ENCODE measurements at regions not wholly inside any gene's neighbourhood (a gene's known extent, or its start where the extent isn't known, plus 50 kb on each side); places are given as distances from the start of the nearest gene placed in this dataset.

DNA sequence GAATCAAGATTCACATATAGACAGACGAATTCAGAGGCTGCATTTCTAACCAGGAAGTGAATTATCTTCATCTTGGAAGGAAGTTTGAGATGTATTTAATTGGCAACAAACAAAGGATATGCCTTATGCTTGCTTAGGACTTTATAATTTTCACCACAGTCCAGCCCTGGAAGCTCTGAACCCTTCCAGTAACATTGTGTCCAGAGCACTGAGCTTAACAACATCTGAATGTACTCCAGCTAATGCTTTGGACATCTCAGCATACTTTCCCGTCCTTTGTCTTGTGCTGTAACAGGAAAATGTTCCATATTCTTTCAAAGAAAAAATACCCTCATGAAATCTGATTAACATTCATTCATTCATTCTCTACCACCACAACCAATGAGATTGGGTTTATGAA is 136.3 kb upstream of the SPATS2L start:
- no peak for DNase-seq (ENCODE audit: extremely low read depth, low read depth)

DNA sequence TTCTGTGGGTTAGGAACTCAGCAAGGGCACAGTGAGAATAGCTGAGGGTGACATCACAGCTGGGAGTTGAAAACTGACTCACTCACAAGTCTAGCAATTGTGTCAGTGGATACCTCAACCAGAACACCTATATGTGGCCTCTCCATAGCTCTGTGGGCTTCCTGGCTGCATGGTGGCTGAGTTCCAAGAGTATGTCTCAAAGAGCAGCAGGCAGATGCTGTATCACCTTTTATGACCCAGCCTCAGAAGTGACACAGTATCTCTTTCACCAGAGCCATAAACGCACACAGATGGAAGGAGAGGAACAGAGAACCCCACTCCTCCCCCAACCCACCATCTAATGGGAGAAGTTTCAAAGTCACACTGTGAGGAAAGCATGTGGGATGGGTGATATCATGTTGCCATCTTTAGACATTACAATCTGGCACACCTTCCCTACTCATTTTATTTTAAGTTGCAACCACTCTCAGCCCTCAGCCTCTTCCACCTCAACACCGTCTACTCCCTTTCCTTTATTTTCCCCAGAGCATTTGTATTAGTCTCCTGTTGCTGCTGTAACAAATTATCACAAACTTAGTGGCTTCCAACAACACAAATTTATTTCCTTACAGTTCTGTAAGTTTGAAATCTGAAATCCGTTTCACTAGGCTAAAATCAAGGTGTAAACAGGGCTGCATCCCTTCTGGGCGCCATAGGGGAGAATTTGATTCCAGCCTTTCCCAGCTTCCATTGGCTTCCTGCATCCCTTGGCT is 134.6 kb upstream of the SPATS2L start:
- DNase-seq (ENCODE audit: extremely low read depth, low read depth), result no peak

DNA sequence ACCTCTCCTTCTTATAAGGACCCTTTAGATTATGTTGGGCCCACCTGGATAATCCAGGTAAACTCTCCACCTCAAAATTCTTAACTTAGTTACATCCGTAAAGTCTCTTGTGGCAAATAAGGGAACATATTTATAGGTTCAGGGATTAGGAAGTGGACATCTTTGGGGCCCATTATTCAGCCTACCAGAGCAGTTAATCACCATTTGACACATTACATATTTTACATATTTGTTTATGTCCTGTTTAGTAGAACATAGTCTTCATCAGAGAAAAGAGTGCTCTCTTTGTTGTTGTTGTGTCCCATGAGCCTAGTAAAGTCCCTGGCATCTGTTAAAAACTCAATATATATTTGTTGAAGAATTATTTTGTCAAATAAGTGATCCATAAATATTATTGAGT is 134.0 kb upstream of the SPATS2L start:
- DNase-seq (ENCODE audit: extremely low read depth, low read depth), result no peak

DNA sequence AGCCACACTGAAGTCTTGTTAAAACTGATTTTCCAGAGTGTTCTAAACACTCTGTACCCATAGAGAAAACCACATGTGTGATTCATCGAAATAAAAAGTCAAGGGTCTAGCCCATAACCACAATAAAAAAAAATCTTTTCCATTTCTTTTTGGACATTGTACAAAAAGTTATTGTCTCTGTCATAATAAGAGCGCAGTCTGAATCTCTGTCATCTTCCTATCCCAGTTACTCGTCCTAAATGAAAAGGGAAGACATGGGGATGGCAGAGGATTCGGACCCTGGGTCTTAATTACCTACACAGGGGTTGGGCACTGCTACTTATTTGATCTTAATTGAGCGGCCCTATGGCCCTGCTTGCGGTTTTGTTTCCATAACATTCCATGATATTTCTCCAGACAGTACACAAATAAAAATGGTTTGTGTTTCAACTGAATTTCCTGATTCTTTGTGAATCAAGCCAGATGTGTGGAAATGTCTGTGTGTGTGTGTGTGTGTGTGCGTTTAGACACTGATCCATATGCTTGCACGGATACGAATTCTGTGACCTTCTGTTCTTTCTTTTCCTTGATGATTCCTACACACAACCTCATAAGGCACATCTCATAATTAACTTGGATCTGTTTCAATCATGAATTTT is 133.4 kb upstream of the SPATS2L start:
- DNase-seq (ENCODE audit: extremely low read depth, low read depth), result no peak

DNA sequence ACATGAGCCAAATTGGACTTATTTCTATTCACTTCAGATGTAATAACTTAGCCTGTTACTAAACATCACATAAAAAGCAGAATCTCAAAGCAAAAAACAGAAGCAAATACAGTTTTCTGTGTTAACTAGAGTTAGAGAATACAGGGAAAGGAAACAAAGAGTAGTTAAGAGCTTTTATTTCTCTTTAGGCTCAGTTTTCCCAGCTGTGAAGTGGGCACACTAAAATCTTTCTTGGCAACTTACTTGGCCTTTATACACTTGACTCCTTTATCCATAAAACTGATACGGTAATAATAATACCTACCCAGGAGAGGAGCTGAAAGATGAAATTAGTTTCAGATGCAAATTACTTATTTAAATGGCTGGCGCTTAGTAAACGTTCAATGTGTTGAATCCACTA is 132.8 kb upstream of the SPATS2L start:
- no peak for DNase-seq (ENCODE audit: extremely low read depth, low read depth)

DNA sequence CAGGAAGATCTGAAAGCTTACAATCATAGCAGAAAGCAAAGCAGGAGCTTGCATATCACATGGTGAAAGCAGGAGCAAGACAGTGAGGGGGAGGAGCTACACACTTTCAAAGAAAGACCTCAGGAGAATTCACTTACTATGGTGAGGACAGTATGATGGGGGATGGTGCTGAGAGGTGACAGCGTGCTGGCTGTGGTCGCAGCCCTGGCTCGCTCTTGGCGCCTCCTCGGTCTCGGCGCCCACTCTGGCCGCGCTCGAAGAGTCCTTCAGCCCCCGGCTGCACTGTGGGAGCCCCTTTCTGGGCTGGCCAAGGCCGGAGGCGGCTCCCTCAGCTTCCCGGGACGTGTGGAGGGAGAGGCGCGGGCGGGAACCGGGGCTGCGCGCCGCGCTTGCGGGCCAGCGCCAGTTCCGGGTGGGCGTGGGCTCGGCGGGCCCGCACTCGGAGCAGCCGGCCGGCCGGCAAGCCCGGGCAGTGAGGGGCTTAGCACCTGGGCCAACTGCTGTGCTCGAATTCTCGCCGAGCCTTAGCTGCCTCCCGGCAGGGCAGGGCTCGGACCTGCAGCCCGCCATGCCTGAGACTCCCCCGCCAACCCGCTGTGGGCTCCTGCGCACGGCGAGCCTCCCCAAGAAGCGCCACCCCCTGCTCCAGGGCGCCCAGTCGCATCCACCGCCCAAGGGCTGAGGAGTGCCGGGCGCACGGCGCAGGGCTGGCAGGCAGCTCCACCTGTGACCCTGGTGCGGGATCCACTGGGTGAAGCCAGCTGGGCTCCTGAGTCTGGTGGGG is 131.9 kb upstream of the SPATS2L start:
- no peak for DNase-seq (ENCODE audit: extremely low read depth, low read depth)

DNA sequence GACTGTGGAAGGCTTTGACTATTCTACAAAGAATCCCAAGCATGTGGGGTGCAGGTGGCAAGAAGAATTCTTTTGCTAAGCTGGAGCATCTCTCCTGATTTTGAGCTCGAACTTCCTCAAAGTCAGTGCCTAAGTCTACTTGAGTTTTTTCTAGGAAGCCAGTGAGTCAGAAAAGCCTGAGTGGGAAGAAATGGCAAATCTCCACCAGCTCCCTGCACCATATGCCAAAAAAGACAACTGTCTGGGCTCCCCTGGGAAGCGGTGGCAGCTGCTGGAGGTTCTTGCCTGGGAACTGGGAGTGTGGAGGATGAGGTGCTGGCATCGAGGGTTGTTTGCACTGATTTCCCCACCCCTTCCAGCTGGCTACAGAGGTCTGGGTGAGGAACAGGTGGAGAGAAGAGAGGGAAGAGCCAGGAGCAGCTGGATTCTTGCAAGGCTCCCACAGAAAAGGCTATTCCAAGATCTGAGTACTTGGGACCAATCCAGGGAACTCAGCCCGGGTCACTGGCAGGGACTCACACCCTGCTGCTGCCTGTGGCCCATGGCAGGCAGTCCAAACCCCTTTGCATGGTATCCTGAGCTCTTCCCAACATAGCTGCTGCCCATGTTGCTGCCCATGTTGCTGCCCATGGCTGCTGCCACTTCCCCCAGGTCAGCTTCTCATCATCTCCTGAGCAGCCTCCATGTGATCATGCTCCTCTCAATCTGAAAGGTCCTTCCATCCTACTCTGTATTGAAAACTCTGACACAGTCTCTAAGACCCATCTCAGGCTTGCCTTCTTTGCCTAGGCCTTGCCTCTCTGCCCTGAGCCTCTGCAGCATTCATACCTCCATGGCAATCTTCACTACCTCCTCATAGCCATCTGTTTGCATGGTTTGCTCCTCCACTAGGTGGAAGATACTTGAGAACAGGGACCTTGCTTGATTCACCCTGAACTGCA is 128.3 kb upstream of the SPATS2L start:
- DNase-seq (ENCODE audit: extremely low read depth, low read depth), result no peak

DNA sequence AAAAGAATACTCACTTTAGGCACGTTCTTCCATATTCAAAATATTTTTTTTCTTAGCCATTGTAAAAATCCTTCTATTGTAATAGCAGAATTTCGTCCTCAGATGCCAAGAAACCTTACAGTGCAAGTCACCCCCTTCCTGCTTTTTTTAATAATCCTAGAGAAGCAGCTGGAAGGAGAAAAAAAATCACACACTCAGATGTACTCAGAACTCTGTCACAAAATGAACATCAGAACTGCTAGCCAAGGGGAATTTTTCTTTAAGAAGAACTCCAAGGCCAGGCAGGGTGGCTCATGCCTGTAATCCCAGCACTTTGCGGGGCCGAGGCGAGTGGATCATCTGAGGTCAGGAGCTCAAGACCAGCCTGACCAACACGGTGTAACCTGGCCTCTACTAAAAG is 127.3 kb upstream of the SPATS2L start:
- no peak for DNase-seq (ENCODE audit: extremely low read depth, low read depth)

DNA sequence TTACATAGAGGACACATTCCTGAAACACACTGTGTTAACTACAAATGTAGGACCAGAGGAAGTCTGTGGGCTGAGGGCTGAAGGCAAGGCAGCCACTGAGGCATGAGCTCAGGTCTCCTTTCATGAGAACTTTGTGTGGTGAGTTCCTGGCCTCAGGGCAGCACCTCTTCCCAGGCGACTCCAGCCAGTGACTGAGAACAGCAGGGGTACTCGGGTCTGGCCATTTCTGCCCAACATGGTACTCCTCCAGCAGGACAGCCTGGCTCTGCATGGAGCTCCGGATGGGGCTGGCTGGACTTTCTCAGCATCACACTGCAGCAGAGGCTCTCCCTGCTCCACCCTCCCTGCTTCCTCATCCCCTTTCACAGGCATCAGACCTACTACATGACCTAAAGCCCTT is 125.5 kb upstream of the SPATS2L start:
- no peak for DNase-seq (ENCODE audit: extremely low read depth, low read depth)

DNA sequence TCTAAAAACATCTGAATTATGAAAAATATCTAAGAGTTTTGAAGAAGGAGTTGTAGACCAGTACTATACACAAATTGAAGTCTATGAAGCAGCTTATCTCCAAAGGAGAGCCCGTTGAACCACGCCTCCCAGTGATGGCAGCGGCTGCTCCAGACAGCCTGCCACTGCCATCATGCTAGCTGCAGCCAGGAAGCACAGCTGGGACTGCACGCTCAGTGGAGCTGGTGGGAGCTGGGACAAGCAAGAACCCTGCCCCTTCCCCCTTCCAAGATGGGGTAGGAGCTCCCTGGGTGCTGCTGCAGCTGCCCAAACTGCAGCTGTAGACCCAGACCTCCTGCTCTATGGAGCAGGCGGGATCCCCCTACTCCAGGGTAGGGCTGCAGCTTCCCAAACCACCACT is 124.7 kb upstream of the SPATS2L start:
- no peak for DNase-seq (ENCODE audit: extremely low read depth, low read depth)

DNA sequence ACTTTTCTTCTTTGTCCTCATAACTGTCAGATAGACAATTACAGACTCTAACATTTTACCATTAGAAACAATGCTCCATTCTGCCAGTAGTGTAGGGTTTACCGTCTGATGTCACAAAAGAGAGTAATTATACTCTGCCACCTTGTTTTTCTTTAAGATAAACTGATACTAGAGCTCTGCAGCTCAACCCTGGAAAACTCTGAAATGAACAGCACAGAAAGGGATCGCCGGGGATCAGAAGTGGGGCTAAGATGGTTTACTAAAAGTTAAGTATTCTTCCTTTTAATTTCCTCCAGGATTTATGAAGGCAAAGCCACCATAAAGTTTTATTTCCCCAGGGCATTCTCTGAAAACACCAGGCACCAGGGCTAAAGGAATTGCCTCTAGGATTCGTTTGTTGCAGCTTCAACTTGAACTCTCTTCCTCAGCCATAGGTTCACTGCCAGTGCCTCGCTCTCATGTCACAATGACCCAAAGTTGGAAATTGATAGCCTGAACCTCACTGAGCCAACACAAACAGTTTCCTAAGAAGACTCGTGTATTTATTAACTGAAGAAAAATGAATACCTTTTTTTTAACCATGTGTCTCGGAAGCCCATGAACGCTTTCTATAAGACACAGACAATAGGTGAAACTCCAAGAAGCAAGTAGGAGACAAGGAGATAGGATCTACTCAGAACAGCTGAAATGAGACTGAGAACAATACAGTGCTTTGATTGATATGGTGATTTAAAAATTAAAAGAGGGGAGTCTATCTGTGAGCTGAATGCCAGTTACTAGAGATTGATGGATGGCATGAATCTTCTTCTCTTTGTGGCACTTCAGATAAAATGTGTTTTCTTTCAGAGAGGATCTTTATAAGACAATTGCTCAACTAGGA is 121.5 kb upstream of the SPATS2L start:
- DNase-seq (ENCODE audit: extremely low read depth, low read depth), result no peak

DNA sequence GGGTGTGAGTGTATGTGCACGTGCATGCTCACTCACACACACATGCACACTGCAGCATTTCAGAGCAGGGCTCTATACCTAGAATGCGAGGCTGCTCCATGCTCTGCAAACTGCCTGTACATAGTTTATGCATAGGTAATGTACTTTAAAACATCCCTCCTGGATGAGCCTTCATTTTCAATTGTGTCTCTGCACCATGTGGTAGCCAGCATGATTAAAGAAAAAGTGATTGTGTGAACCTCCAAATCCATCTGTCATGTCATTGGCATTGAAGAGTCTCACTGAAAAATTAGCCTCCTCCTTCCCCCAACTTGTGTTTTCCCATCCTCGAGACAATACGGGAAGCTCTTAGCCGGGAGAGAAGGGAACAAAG is 120.9 kb upstream of the SPATS2L start:
- DNase-seq (ENCODE audit: extremely low read depth, low read depth), result no peak

DNA sequence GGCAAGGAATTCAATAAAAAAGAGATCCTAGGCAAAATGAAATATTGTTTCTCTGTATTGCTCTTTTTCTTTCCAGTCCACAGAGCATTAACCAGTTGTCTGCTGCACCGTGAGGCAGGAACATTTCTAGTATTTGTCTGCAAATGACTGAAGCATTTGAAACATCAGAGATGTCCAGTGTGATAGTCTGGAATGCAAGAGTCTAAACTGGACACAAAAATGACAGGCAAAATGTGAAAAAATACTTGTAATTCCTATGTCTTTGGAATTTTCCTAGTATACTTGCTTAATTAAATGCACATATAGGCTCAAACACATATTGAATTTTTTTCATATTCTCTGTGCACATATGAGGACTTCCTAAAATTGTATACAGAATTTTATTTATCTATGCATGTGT is 120.5 kb upstream of the SPATS2L start:
- no peak for DNase-seq (ENCODE audit: extremely low read depth, low read depth)

DNA sequence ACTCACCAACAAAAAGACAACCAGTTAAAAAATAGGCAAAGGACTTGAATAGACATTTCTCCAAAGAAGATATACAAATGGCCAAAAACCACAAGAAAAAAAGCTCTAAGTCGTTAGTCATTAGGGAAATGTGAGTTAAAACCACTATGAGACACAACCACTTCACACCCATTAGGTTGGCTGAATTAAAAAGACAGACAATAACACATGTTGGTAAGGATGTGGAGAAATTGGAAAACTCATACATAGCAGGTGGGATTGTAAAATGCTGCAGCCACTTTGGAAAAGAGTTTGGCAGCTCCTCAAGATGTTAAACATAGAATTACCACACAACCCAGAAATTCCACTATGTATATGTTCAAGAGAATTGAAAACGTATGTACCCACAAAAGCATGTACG is 117.6 kb upstream of the SPATS2L start:
- DNase-seq (ENCODE audit: extremely low read depth, low read depth), result no peak

DNA sequence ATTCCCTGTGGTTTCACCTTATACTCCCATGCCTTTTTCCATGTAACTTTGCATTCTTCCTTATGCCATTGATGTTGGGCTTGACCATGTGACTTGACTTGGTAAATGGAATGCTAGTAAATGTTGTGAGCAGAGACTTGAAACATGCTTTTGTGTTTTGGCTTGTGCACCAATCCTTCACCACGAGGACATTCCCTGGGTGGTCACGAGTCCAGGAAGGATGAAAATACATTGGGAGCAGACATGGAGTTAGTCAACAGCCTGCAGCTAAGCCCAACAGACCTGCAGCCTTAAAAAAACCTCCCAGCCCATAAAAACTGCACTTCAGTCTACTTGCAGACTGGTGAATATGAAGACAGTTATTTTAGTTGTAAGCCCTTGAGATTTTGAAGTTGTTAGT is 116.5 kb upstream of the SPATS2L start:
- no peak for DNase-seq (ENCODE audit: extremely low read depth, low read depth)

DNA sequence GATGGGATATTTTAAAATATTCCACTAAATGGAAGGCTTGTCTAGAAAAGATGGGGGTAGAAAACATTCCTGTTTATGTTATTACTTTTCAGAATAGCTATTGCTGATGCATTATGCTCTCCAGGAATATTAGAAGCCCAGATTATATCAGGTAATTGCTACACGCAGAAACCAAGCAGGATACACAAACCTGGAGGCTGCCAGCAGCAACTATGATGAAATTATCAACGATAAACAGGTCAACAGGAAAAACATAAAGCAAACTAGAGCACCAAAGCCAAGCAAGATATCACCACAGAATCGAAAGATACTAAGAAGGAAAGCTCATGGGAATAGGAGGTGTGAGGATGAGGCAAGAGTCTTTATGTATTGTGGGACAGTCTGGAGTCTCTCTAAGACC is 113.2 kb upstream of the SPATS2L start:
- DNase-seq (ENCODE audit: extremely low read depth, low read depth), result no peak

DNA sequence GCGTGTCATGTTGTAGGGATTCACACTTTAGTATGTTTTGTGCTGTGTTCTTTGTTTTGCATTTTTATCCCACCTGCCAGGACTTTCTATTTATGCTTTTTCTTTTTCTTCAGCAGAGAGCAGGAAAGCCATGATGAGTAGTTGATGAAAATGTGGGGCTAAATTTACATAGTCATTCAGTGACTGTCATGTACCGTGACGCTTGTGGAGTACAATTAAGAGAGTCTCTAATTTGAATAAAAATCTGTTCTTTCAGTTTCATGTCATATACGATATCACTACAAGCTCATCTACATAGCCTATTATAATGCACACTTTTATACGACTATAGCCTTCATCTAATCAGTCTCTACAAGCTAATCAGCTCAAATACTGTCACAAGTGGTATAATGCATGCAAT is 112.7 kb upstream of the SPATS2L start:
- DNase-seq (ENCODE audit: extremely low read depth, low read depth), result no peak

DNA sequence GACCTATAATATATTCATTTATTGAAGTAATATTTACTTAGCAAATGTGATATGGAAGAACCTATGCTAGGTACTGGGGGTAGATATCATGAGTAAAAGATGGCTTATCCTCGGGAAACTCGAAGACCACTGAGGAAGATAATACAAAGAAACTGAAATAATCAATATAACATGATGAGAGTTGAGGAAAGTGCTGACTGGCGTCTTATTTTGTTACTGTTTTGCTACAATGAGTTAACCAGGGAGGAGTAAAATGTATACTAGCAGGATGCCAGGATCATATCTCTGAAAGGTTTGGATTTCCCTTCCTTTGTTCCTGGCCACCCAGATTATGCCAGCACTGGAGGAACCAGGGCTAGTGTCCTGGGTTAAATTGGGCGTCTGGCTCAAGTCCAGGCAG is 111.7 kb upstream of the SPATS2L start:
- no peak for DNase-seq (ENCODE audit: extremely low read depth, low read depth)

DNA sequence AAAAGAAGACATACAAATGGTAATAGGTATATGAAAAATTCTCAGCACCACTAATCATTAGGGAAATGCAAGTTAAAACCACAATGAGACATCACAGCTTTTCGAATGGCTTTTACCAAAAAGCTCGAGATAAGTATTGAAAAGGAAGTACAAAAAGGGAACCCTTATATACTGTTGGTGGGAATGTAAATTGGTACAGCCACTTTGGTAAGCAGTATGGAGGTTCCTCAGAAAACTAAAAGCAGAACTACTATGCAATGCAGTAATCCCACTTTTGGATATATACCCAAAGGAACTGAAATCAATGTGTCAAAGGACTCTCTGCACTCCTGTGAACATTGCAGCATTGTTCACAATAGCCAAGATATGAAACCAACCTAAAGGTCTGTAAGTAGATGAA is 107.5 kb upstream of the SPATS2L start:
- DNase-seq (ENCODE audit: extremely low read depth, low read depth), result no peak
